Liver (tissue), 2 donors: ENCODE measurements at regions not wholly inside any gene's neighbourhood (a gene's known extent, or its start where the extent isn't known, plus 50 kb on each side); places are given as distances from the start of the nearest gene placed in this dataset.

Source experiments
- YY1 ChIP-seq: IDR thresholded peaks from 2 replicates; pipeline ENCODE4 v1.6.1; 2016; ENCODE audit warnings: antibody characterized with exemption, mild to moderate bottlenecking
- TF ChIP-seq, protein P1 (sequence below): fragments of 150-350 bp; IDR thresholded peaks from 2 replicates; pipeline ENCODE4 v1.5.1; 2017; ENCODE audit warnings: improper control_type of control experiment, low read depth, low read length; ENCODE audit not compliant: missing input control
- donor health status: healthy.

DNA sequence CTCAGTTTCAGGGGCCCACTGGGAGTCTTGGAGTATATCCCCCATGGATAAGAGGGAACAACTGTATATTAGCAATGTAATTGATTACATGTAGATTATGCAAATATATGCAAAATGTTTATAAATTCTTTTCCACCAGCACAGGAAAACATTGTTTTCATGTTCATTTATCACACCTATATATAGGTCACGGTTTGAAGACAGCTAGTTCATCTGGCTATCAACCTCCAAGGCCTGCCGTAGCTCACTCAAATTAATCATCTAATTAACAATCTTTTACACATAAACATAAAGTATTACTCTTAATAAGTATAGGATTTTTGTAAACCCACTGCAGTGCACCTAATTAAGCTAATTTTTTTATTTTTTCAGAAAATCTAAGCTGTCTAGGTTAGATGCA, 53.7 kb upstream of the SP4 start:
- TF ChIP-seq, protein P1, sequence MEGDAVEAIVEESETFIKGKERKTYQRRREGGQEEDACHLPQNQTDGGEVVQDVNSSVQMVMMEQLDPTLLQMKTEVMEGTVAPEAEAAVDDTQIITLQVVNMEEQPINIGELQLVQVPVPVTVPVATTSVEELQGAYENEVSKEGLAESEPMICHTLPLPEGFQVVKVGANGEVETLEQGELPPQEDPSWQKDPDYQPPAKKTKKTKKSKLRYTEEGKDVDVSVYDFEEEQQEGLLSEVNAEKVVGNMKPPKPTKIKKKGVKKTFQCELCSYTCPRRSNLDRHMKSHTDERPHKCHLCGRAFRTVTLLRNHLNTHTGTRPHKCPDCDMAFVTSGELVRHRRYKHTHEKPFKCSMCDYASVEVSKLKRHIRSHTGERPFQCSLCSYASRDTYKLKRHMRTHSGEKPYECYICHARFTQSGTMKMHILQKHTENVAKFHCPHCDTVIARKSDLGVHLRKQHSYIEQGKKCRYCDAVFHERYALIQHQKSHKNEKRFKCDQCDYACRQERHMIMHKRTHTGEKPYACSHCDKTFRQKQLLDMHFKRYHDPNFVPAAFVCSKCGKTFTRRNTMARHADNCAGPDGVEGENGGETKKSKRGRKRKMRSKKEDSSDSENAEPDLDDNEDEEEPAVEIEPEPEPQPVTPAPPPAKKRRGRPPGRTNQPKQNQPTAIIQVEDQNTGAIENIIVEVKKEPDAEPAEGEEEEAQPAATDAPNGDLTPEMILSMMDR: no peak
- no peak for TF ChIP-seq YY1
